GM18508 (cell line): ENCODE measurements at regions not wholly inside any gene's neighbourhood (a gene's known extent, or its start where the extent isn't known, plus 50 kb on each side); places are given as distances from the start of the nearest gene placed in this dataset.
"Not testable (repeated sequence)": the region's sequence is repeated elsewhere in the genome, so short reads cannot be mapped to it uniquely, and the experiment has no call there.

Experiments used
- ATAC-seq: cut with Tn5 transposase; IDR thresholded peaks from one replicate; pipeline ENCODE4 v1.9.1; 2021; ENCODE audit warnings: moderate number of reproducible peaks; ENCODE audit not compliant: insufficient read depth, unreplicated experiment

DNA sequence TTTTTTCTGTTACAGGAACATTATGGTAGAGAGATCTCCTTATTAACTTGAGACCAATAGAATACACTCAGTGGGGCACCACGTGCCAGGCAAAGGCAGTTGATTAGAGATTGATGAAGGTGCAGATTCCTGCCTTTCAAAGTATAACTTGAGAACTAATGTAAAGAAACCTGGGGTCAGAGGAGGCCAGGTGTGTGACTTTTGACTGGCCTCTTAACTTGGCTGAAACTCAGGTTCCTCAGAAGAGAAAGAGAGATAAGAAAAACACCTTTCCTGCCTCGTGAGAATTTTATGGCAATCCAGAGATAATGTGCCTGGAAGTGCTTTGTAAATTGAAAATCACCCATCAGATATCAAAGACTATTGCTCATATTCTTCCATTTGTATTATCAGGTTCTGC, 110.7 kb upstream of the GZMB start:
- ATAC-seq, result no peak

DNA sequence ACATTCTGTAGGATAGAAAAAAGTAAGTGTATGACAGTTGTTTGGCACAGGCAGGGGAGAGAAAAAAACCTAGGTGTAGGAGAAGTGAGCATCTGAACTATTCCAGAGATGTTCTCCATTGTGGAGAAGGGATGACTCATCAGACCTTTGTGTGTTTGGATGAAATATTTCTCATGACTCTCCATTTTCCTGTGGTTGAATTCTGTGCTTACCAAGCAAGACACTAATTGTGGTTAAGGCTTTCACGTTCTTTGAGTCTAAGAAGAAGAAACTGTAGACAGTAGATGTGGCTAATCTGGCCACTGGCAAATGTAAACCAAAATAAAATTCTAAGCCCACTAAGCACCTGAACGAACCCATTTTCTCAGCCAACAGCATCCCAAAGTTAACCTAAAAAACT, 107.9 kb upstream of the GZMB start:
- no peak for ATAC-seq

DNA sequence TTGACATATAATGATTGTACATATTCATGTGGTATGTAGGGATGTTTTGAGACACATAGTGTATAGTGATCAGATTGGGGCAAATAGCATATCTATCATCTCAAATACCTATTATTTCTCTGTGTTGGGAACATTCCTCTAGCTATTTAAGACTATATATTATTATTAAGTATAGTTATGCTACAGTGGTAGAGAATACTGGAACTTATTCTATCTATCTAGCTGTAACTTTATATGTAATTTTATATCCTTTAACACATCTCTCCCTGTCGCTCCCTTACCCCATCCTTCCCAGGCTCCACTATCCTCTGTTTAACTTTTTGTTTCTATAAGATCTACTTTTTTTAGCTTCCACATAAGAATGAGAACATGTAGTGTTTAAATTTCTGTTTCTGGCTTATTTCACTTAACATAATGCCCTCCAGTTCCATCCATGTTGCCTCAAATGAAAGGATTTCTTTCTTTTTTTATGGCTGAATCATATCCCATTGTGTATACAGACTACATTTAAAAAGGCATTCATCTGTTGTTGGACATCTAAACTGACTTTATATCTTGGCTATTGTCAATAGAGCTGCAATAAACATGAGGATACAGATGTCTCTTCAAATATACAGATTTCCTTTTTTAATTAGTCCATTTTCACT, 102.1 kb upstream of the GZMB start:
- no peak for ATAC-seq

DNA sequence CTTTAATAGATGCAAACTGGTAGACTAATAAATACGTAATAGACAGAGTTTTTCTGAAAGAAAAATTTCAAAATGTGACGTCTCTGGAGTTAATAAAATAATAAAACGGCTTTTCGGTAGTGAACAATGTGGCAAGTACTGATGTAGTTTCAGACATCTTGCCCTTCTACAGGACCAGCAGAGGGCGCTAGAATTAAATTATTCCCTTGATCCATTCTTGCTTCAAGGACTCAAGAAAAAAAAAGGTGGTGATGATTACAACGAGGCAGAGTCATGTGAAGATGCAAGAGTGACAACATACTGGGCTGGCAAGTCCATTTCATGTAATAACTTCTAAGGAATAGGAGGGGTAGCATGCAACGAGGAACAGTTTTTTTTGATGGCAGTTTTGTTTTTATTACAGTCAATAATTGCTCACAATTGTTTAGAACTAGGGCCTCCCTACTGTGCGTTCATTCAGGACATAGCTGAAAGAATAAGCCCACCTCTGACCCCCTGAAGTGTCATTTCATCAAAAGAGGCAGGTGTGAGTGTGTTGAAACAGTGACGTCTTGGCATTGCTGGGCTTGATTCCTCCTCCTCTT, 101.0 kb upstream of the GZMB start:
- ATAC-seq, result no peak

DNA sequence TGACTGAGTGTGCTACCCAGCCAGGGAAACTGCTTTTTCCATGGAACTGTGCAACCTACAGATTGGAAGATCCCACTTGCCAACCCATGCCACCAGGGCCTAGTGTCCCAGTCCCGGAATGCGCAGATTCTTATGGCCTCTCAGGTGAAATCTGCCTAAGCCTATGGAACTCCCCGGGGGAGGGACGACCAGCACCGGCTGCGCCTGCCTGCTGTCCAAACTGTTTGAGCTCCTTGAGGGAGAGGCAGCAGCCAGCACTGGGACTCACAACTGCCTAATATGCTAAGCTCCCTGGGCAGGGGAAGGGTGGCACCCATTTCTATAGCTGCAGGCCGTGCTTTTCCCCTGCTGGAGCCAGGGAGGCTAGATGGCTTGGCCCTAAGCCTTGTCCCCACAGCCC, 92.5 kb upstream of the GZMB start:
- no peak for ATAC-seq

DNA sequence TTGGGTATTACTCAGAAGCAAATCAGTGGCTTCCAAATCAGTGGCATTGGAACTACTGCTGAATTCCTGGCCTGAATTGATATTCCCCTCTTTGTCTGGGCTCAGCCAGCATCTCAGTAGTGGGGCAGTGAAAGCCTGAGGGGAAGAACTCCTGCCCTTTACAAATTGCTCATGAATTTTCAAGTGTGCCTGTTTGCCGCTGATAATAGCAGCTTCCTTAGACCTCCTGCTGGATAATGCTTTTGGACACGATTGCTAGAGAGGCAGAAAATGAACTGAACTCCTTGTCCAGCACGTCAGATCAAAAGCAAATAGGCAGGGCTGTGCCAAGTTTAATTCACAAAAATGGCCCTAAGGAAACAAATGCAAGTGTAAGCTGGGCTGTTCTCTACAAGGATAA, 91.3 kb upstream of the GZMB start:
- ATAC-seq, result no peak

DNA sequence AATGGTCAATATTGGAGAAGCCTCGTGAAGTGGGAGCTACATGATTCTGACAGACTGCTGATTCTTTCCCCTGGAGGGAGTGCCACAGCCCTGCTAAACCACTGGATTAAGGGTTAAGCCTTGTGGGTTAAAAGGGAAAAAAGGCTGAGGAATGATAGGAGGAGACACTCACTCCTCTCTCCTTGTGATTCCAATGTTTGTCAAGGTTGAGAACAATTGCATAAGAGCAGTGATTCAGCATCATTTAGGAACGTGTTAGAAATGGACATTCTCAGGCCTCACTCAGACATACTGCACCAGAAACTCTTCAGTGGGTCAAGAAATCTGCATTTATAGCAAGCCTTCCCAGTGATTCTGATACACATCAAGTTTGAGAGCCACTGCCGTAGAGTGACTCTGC, 87.8 kb upstream of the GZMB start:
- ATAC-seq, result no peak

DNA sequence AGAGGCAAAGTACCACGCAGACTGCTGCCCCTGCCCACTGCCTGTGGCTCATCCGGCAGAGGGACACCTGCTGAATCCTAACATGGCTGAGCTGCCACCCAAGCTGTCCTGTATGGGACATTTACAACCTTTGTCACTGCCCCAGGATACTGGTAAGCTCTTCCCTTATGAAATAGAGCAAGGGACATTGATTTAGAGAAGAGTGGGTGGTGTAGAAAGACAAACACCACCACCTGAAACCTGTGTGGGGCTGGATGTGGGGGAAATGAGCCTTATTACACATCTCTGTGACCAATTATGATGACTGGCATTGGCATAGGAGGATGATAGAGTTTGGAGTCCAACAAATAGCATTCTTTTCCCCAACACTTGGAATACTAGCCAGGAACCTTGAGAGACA, 81.2 kb upstream of the GZMB start:
- no peak for ATAC-seq

DNA sequence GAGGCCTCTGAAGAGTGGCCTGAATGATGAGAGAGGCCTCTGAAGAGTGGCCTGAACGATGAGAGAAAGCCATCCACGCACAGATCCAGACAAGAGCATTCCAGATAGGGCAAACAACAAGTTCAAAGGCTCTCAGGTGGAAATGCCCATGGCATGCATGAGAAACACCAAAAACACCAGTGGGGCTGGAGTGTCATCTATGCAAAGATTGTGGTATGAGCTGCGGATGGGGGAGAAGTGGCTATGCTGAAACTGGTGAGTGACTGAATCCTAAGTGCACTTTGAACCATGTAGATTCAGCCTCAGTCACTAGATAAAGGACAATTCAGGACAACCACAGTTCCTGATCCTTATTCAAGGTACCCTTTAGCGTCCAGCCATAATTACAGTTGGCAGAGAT, 79.4 kb upstream of the GZMB start:
- no peak for ATAC-seq

DNA sequence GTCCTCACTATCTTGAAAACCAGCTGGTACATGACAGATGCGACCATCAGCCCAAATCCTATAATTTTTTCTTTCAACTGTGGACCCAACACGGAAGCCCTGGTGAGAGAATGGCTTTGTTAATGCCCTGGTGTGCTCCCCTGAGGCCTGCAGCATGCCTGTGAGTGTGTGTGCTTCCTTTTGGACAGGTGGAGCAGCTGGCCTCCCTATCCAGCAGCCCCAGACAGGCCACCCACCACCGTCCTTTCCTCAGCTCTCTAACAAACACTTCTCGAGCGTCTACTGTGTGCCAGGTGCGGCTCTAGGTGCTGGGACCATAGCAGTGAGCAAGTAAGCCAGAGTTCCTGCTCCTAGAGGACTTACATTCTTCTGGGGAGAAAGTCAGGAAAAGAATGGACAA, 78.9 kb upstream of the GZMB start:
- ATAC-seq, result no peak

DNA sequence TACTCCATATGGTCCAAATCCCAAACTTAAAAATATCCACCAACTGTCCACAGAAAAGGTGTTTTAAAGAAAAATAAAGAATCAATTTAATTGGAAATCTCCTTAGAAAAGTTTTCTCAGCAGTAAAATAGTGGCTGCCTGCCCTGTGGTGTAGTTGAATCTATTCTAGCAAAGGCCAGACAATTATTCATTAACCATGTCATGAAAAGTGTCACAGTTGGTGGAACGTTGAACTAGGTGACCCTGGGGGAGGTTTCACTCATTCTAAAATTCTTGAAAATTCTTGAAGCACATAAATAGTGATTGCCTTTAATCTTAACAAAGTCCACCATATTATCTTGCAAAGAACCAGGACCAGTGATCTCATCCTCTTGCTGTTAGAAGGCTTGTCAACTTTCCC, 78.4 kb upstream of the GZMB start:
- no peak for ATAC-seq

DNA sequence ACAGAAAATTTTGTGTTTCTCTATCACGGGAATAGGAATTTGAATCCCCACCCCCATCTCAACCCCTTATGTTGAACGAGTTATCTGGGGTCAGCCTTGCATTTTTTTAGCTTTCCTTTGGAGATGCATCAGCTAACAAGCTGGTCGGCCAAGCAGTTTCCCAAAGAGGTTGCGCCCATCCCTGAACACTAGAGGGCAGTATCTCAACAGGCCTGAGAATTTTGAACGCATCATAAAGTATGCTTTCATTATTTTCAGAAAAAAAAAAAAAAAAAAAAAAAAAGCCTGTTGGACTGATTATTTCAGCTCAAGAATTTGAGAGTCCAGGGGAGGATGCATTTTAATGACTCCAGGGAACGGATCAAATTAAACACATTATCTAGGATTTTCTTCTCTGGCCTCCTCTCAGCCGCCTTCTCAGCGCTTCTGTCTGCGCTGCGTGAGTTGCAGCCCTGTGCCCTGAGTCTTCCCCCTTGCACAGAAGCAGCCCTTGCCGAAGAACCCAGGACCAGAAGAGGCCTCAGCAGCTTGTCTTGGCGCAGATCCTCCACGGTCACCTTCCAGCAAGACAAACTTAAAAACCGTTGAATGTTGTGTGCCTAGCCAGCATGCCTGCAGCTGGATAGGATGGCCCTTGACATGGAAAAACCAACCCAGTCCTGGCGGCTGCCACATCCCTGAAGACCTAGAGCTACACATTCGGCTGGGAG, 76.6 kb upstream of the GZMB start:
- no peak for ATAC-seq

DNA sequence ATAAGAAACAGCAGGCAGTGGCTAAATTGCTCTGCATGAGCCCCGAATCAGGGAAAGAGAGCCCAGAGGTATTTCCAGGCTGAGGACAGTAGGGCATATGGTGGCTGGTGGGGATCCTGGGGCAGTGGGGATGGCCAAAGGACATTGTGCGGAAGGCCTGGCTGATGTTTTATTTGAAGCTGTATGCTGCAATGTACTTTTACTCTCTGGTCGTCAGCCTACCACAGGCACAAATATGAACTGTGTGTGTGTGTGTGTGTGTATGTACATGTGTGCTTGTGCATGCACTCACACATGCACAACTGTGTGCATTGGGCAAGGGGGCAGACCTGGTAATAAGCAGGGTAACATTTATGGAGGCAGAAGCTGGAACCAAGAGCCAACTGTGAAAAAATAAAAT, 74.7 kb upstream of the GZMB start:
- ATAC-seq, result no peak

DNA sequence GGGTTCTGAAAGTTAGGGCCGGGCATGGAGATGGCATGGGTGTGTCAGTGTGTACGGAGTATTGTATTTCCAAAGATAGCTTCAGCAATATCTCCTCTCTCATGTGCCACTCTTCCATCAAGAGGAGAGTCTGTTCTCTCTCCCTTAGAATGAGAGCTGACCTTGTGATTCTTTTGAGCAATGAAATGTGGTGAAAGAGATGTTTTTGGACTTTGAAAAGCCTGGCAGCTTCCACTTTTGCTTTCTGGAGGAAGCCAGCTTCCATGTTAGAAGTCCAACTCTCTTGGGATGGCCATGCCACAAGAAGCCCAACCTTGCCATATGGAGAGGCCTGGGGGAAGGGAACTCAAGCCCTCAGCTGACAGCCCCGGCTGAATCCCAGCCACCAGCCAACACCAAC, 72.4 kb upstream of the GZMB start:
- ATAC-seq, result no peak

DNA sequence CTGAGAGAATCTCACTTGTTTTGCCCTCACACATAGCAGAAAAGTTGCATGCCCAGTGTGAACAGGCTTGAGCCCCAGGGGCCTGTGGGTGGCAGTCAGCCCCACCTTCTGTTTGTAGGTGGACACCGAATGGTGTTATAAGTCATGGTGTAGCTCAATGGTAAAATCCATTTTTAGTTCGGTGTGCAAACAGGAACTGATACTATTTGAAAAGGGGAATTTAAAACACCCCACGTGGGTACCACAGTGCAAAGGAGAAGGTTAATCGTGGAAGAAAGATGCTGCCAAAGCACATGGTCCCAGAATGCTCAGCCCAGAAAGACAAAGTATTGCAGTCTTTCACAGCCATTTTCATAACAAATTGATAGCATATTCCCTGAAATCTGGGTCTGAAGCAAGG, 71.8 kb upstream of the GZMB start:
- peak; percentile 90 for ATAC-seq

DNA sequence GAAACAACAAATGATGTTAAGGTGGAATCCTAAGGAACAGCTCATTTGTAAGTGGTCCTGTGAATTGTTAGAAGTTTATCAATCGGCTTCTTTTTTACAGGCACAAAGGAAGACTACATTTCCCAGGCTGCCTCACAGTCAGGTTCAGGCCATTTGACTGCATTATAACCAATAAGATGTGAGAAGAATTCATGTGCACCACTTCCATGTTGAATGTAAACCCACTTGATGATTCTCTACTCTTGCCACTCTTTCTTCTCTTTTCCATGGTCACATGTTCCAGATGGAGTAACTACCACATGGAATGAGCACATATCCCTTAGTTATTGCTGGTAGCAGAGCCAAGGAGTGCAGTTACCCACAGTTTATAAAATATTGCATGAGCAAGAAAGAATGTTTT, 67.1 kb upstream of the GZMB start:
- no peak for ATAC-seq

DNA sequence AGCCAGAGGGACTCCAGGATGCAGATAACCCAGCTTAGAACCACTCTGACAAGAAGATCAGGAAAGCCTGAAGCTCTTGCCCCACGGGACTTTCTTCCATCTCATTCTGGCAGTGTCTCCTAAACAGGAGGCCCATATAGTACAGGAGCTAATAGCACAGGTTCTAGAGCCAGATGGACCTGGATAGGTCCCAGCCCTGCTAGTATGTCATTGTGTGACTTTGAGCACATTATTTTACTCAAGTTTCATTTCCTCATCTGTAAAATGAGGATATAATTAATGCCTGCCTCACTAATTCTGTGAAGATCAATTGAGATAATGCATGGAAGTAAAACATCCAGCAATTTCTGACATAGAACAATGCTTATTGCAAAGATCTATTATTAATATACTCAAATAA, 66.5 kb upstream of the GZMB start:
- ATAC-seq, result no peak

DNA sequence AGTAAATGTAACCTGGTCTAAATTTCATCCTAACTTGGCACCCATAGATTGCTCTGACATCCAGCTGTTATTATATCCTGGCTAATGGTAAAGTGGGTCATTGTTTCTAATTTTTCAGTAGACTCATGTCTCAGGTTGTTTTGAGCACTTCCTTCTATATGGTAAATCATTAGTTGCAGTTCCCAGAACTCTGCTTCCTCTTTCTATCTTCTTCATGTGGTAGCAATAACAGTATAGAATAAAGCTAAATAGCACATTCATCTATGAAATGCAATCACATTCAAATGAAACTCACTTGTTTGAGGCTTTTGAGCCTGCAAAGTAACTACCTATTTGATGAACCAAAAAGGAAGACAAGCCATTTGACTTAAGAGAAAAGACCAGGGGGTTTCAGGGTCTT, 65.1 kb upstream of the GZMB start:
- peak; percentile 68 for ATAC-seq

DNA sequence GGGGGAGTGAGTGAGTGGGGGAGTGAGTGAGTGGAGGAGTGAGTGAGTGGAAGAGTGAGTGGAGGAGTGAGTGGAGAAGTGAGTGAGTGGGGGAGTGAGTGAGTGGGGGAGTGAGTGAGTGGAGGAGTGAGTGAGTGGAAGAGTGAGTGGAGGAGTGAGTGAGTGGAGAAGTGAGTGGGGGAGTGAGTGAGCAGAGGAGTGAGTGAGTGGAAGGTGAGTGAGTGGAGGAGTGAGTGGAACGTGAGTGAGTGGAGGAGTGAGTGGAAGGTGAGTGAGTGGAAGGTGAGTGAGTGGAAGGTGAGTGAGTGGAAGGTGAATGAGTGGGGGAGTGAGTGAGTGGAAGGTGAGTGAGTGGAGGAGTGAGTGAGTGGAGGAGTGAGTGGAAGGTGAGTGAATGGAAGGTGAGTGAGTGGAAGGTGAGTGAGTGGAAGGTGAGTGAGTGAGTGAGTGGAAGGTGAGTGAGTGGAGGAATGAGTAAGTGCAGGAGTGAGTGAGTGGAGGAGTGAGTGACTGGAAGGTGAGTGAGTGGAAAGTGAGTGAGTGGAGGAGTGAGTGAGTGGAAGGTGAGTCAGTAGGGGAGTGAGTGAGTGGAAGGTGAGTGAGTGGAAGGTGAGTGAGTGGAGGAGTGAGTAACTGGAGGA, 62.4 kb upstream of the GZMB start:
- ATAC-seq, result not testable (repeated sequence)

DNA sequence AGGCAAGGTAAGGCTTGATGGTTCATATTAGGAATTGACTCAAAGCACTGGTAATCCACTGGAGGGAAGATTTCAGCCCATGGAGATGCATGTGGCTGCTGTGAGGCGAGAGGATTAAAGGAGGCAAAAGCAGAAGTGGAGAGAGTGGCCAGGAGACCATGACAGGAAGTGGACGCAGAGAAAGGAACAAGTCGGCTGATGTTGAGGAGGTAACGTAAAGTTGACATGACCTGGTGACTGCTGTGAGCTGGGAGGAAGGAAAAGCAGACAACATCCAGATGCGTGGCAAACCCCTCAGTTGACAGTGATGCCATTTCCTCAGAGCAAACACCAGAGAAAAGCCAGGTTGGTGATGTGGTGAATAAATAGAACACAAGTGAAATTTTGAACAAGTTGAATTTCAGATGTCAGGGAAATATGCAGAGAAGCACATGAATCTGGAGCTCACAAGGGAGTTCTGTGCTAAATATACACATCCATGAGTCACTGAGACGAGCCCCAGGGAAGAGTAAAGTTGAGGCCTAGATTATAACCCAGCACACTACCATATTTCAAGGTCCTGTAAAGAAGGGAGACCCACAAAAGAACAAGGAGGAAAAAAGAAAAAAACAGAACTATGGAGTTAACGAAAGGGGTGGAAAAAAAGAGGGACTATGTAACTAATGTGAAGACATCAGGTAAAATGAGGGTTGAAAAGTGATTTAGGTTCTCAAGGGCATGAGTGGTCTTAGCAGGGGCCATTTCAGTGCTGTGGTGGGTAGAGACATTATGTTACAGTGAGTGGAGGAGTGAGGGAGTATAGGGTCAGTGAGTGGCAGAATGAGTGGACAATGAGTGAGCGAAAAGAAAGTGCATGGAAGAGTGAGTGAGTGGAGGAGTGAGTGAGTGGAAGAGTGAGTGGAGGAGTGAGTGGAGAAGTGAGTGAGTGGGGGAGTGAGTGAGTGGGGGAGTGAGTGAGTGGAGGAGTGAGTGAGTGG, 61.6 kb upstream of the GZMB start:
- peak; percentile 36 for ATAC-seq
